Endothelial cell of umbilical vein (primary cell): ENCODE measurements at regions not wholly inside any gene's neighbourhood (a gene's known extent, or its start where the extent isn't known, plus 50 kb on each side); places are given as distances from the start of the nearest gene placed in this dataset.

Experiments
- BruUV-seq: library from RNA; stranded (reverse); fragments of 400-500 nt; replicated peaks from 2 replicates; lab custom pipeline; 2021; lab: Mats Ljungman, UMichigan
- CTCF ChIA-PET: fragments of 300-600, 350-600 bp; sonication (Branson Sonifier 250); formaldehyde crosslinking; loops from one replicate; lab custom pipeline; 2021; ENCODE audit warnings: antibody characterized with exemption, inconsistent platforms; lab: Charles Lee
- POLR2A ChIA-PET: fragments of 300-600, 350-600 bp; sonication (Branson Sonifier 250); formaldehyde crosslinking; loops from one replicate; lab custom pipeline; 2021; ENCODE audit warnings: antibody characterized with exemption, inconsistent platforms; lab: Charles Lee
- DNase-seq: peaks from one replicate; pipeline ENCODE4 v3.0.0-alpha.2; 2011; ENCODE audit warnings: low read depth, low spot score
- FAIRE-seq: peaks from 2 replicates; lab custom pipeline; 2011; peaks lifted over from hg19 to GRCh38; lab: Jason Lieb, UNC
- H2AFZ ChIP-seq: 2 replicates; pipeline ENCODE4 v1.6.0; 2012; ENCODE audit warnings: low read depth, low read length, control low read depth, inconsistent platforms
- H3K27ac ChIP-seq: 2 replicates; pipeline ENCODE4 v1.5.1; 2011; ENCODE audit warnings: low read depth, mild to moderate bottlenecking, control low read depth, low read length, moderate library complexity; ENCODE audit not compliant: insufficient read depth
- H3K27me3 ChIP-seq, 2 experiments: 2 replicates each; pipeline versions ENCODE4 v1.6.0 to v1.6.1; 2011; ENCODE audit warnings: low read length in 2 of 2, mixed read lengths in 1 of 2; ENCODE audit not compliant: control insufficient read depth in 2 of 2, insufficient read depth in 2 of 2
- H3K36me3 ChIP-seq, 2 experiments: 2 replicates in 1 of 2; 3 replicates in 1 of 2; pipeline ENCODE4 v1.5.1; 2011; ENCODE audit warnings: low read length in 2 of 2, mild to moderate bottlenecking in 1 of 2, moderate library complexity in 1 of 2; ENCODE audit not compliant: control insufficient read depth in 2 of 2, insufficient read depth in 2 of 2; ENCODE audit errors: extremely low read depth in 1 of 2
- H3K4me1 ChIP-seq: 3 replicates; pipeline ENCODE4 v1.5.1; 2011; ENCODE audit warnings: mild to moderate bottlenecking, low read length; ENCODE audit not compliant: control insufficient read depth, insufficient read depth; ENCODE audit errors: extremely low read depth
- H3K4me2 ChIP-seq: 2 replicates; pipeline ENCODE4 v1.6.1; 2011; ENCODE audit warnings: low read length, control low read depth, mixed read lengths; ENCODE audit not compliant: insufficient read depth
- H3K4me3 ChIP-seq, 3 experiments: fragments of 200-600 bp in 1 of 3; sonication (generic), shearing (Covaris generic) in 1 of 3; replicated peaks in 1 of 3; 2 replicates each; pipeline ENCODE4 v1.5.1; 2011 to 2016; ENCODE audit warnings: control low read depth in 3 of 3, low read length in 3 of 3, mild to moderate bottlenecking in 2 of 3, inconsistent platforms in 1 of 3, low read depth in 1 of 3, moderate library complexity in 1 of 3; ENCODE audit not compliant: insufficient read depth in 1 of 3
- H3K79me2 ChIP-seq: 2 replicates; pipeline ENCODE4 v1.6.0; 2012; ENCODE audit warnings: low read length, inconsistent platforms; ENCODE audit not compliant: control insufficient read depth, insufficient read depth
- H3K9ac ChIP-seq: replicated peaks from 2 replicates; pipeline ENCODE3; 2011; ENCODE audit warnings: low read length, control low read depth; ENCODE audit not compliant: insufficient read depth; ENCODE audit errors: extremely low read depth
- H3K9me1 ChIP-seq: replicated peaks from 3 replicates; pipeline ENCODE4 v1.6.0; 2011; ENCODE audit warnings: mild to moderate bottlenecking, low read length; ENCODE audit not compliant: control insufficient read depth, insufficient read depth; ENCODE audit errors: extremely low read depth
- H3K9me3 ChIP-seq: replicated peaks from 2 replicates; pipeline ENCODE4 v1.5.1; 2012; ENCODE audit warnings: low read length, inconsistent platforms; ENCODE audit not compliant: control insufficient read depth, insufficient read depth
- H4K20me1 ChIP-seq: replicated peaks from 2 replicates; pipeline ENCODE3; 2011; ENCODE audit warnings: mild to moderate bottlenecking, low read length; ENCODE audit not compliant: control insufficient read depth, insufficient read depth; ENCODE audit errors: extremely low read depth
- EZH2 ChIP-seq: IDR thresholded peaks from 2 replicates; pipeline ENCODE4 v1.6.1; 2012; ENCODE audit warnings: borderline replicate concordance, low read depth, mild to moderate bottlenecking, moderate library complexity, low read length, inconsistent platforms; ENCODE audit not compliant: severe bottlenecking
- FOS ChIP-seq: IDR thresholded peaks from 2 replicates; pipeline ENCODE4 v1.6.1; 2011; ENCODE audit warnings: mild to moderate bottlenecking, low read length, moderate library complexity, borderline replicate concordance; ENCODE audit not compliant: insufficient read depth
- GATA2 ChIP-seq: IDR thresholded peaks from 2 replicates; pipeline ENCODE4 v1.7.0; 2011; ENCODE audit warnings: low read depth, mild to moderate bottlenecking, moderate library complexity, mixed read lengths, low read length; ENCODE audit not compliant: insufficient read length, insufficient read depth
- JUN ChIP-seq: IDR thresholded peaks from 2 replicates; pipeline ENCODE4 v1.6.1; 2011; ENCODE audit warnings: borderline replicate concordance, low read depth; ENCODE audit not compliant: insufficient read length, insufficient read depth
- MYC ChIP-seq: IDR thresholded peaks from one replicate; pipeline ENCODE4 v1.6.1; 2011; ENCODE audit warnings: mild to moderate bottlenecking, low read depth, low read length
- POLR2A ChIP-seq: IDR thresholded peaks from 2 replicates; pipeline ENCODE4 v1.6.1; 2012; ENCODE audit warnings: low read depth, mild to moderate bottlenecking, control low read depth, low read length
- POLR2AphosphoS5 ChIP-seq: IDR thresholded peaks from 2 replicates; pipeline ENCODE4 v1.6.1; 2012; ENCODE audit warnings: low read depth, mild to moderate bottlenecking, control low read depth, low read length, moderate library complexity; ENCODE audit not compliant: insufficient read depth
- dilution Hi-C: fragments of 300-500 bp; cut with MboI; formaldehyde crosslinking; loops from one replicate; pipeline ENCODE4 v1.15.0; 2019; ENCODE audit warnings: low sequenced_read_pairs; ENCODE audit not compliant: extremely low pct_ligation_motif_present
- intact Hi-C: fragments of 100-400 bp; cut with micrococcal nuclease; formaldehyde crosslinking; loops from one replicate; pipeline ENCODE4 v1.10.0; 2022
- TF ChIP-seq, protein P1 (sequence below), 2 donors: IDR thresholded peaks; 1 replicate in 1 of 2; 2 replicates in 1 of 2; pipeline ENCODE4 v1.5.1; 2011; ENCODE audit warnings: low read length in 2 of 2, mild to moderate bottlenecking in 2 of 2, moderate library complexity in 2 of 2, control low read depth in 1 of 2, inconsistent platforms in 1 of 2, low read depth in 1 of 2; ENCODE audit not compliant: insufficient read depth in 1 of 2; ENCODE audit errors: extremely low read depth in 1 of 2
- TF ChIP-seq, protein P2 (sequence below): IDR thresholded peaks from 2 replicates; pipeline ENCODE4 v1.6.1; 2011; ENCODE audit not compliant: insufficient read depth, insufficient read length

GRCh38 chr7:46191776-46192175 lies 270.7 kb upstream of the IGFBP3 start:
- FAIRE-seq, result no peak
- no peaks in the 10 kb centered on the region for H3K36me3 ChIP-seq
- H3K79me2 ChIP-seq, result no peaks in the 10 kb centered on the region
- TF ChIP-seq JUN (no peak), POLR2A (no peak), EZH2 (no peak), POLR2AphosphoS5 (no peak)
- no peak overlapping the region for H3K9ac ChIP-seq
- intact Hi-C loops, result no loop called here
- H2AFZ ChIP-seq, result no peak overlapping the region
- dilution Hi-C loops, result no loop called here
- H3K4me1 ChIP-seq, result no peaks in the 10 kb centered on the region
- no peaks in the 10 kb centered on the region for H3K9me3 ChIP-seq
- CTCF ChIA-PET, result no interaction called here
- H3K27me3 ChIP-seq, result no peaks in the 10 kb centered on the region
- no peak overlapping the region for H3K4me3 ChIP-seq
- POLR2A ChIA-PET, result no interaction called here
- H3K9me1 ChIP-seq, result no peaks in the 10 kb centered on the region
- no peaks in the 10 kb centered on the region for H4K20me1 ChIP-seq
- H3K4me2 ChIP-seq, result no peak overlapping the region
- DNase-seq, result no peak
- no TSS peak for BruUV-seq
- H3K27ac ChIP-seq, result no peak overlapping the region

- dilution Hi-C loops (no loop called here), intact Hi-C loops (no loop called here)
- H3K27me3 ChIP-seq, result no peaks in the 10 kb centered on the region
- no TSS peak for BruUV-seq
- ChIA-PET CTCF (no interaction called here), POLR2A (no interaction called here)
- no peak for DNase-seq
- H3K4me1 ChIP-seq, result no peaks in the 10 kb centered on the region
- no peaks in the 10 kb centered on the region for H3K36me3 ChIP-seq
- TF ChIP-seq GATA2, result no peak
- no peak for TF ChIP-seq EZH2
- TF ChIP-seq FOS, result no peak
- no peak for TF ChIP-seq MYC
- TF ChIP-seq, protein P1, sequence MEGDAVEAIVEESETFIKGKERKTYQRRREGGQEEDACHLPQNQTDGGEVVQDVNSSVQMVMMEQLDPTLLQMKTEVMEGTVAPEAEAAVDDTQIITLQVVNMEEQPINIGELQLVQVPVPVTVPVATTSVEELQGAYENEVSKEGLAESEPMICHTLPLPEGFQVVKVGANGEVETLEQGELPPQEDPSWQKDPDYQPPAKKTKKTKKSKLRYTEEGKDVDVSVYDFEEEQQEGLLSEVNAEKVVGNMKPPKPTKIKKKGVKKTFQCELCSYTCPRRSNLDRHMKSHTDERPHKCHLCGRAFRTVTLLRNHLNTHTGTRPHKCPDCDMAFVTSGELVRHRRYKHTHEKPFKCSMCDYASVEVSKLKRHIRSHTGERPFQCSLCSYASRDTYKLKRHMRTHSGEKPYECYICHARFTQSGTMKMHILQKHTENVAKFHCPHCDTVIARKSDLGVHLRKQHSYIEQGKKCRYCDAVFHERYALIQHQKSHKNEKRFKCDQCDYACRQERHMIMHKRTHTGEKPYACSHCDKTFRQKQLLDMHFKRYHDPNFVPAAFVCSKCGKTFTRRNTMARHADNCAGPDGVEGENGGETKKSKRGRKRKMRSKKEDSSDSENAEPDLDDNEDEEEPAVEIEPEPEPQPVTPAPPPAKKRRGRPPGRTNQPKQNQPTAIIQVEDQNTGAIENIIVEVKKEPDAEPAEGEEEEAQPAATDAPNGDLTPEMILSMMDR (IDR thresholded peaks at IDR 0.05; ENCODE audit: extremely low read depth in 1 of 2, insufficient read depth in 1 of 2, low read depth in 1 of 2, low read length in 2 of 2), result no peak
- no peak for TF ChIP-seq JUN
- TF ChIP-seq POLR2AphosphoS5, result no peak
- TF ChIP-seq, protein P2, sequence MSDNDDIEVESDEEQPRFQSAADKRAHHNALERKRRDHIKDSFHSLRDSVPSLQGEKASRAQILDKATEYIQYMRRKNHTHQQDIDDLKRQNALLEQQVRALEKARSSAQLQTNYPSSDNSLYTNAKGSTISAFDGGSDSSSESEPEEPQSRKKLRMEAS, result no peak
- no peak for TF ChIP-seq POLR2A
- H3K9ac ChIP-seq, result no peak overlapping the region
- no peak overlapping the region for H2AFZ ChIP-seq
- no peak overlapping the region for H3K4me3 ChIP-seq
- H3K9me3 ChIP-seq, result no peaks in the 10 kb centered on the region
- H3K4me2 ChIP-seq, result no peak overlapping the region
- no peaks in the 10 kb centered on the region for H4K20me1 ChIP-seq
- H3K79me2 ChIP-seq, result no peaks in the 10 kb centered on the region
- H3K9me1 ChIP-seq, result no peaks in the 10 kb centered on the region
- H3K27ac ChIP-seq, result no peak overlapping the region
- FAIRE-seq, result no peak
Measured at GRCh38 chr7:46191296-46191695, 270.2 kb upstream of the IGFBP3 start.
